Mucosa of rectum (tissue), 2 donors: ENCODE measurements at regions not wholly inside any gene's neighbourhood (a gene's known extent, or its start where the extent isn't known, plus 50 kb on each side); places are given as distances from the start of the nearest gene placed in this dataset.

ENCODE experiments used
- H3K27ac ChIP-seq, 2 donors: one replicate each; pipeline ENCODE4 v1.7.0; 2013; ENCODE audit warnings: inconsistent platforms in 2 of 2, low read depth in 2 of 2, low read length in 2 of 2
- H3K27me3 ChIP-seq, 2 donors: one replicate each; pipeline ENCODE4 v1.7.0; 2013; ENCODE audit warnings: low read length in 2 of 2; ENCODE audit not compliant: control insufficient read depth in 2 of 2, insufficient read depth in 2 of 2
- H3K36me3 ChIP-seq, 2 donors: one replicate each; pipeline ENCODE4 v1.7.0; 2013; ENCODE audit warnings: low read length in 2 of 2; ENCODE audit not compliant: control insufficient read depth in 2 of 2, insufficient read depth in 2 of 2
- H3K4me1 ChIP-seq, 2 donors: one replicate each; pipeline ENCODE4 v1.7.0; 2013; ENCODE audit warnings: low read length in 2 of 2, mild to moderate bottlenecking in 1 of 2; ENCODE audit not compliant: control insufficient read depth in 2 of 2, insufficient read depth in 2 of 2
- H3K4me3 ChIP-seq, 2 donors: one replicate each; pipeline ENCODE4 v1.7.0; 2013; ENCODE audit warnings: low read length in 2 of 2
- H3K9ac ChIP-seq, 2 donors: one replicate each; pipeline ENCODE4 v1.7.0; 2013; ENCODE audit warnings: low read length in 2 of 2, low read depth in 1 of 2, mild to moderate bottlenecking in 1 of 2
- H3K9me3 ChIP-seq, 2 donors: one replicate each; pipeline ENCODE4 v1.7.0; 2013; ENCODE audit warnings: low read length in 2 of 2; ENCODE audit not compliant: control insufficient read depth in 2 of 2
- donor health status: healthy.
- donor health status: Normal muscosa, but diverticular disease.

GRCh38 chr10:120960725-120961124, 109.6 kb downstream of the WDR11 start:
- Histone ChIP-seq H3K4me1 (peaks cover 0 to 7% of the 10 kb centered on the region in 2 donors), H3K27ac (no peak overlapping the region), H3K9ac (no peak overlapping the region), H3K36me3 (no peaks in the 10 kb centered on the region), H3K9me3 (no peaks in the 10 kb centered on the region), H3K4me3 (no peak overlapping the region), H3K27me3 (no peaks in the 10 kb centered on the region)

- no peak overlapping the region for H3K27ac ChIP-seq
- no peaks in the 10 kb centered on the region for H3K36me3 ChIP-seq
- H3K27me3 ChIP-seq, result no peaks in the 10 kb centered on the region
- H3K4me1 ChIP-seq, result peaks cover 0 to 7% of the 10 kb centered on the region in 2 donors
- H3K4me3 ChIP-seq, result no peak overlapping the region
- H3K9me3 ChIP-seq, result no peaks in the 10 kb centered on the region
- no peak overlapping the region for H3K9ac ChIP-seq
Observed at GRCh38 chr10:120961795-120962755, 110.9 kb downstream of the WDR11 start.

- H3K27me3 ChIP-seq, result no peaks in the 10 kb centered on the region
- peaks cover 0 to 7% of the 10 kb centered on the region in 2 donors for H3K4me1 ChIP-seq
- no peaks in the 10 kb centered on the region for H3K9me3 ChIP-seq
- H3K36me3 ChIP-seq, result no peaks in the 10 kb centered on the region
- H3K27ac ChIP-seq, result no peak overlapping the region
- H3K9ac ChIP-seq, result no peak overlapping the region
- H3K4me3 ChIP-seq, result no peak overlapping the region
Observed at GRCh38 chr10:120962756-120963593, 111.8 kb downstream of the WDR11 start.

- H3K27me3 ChIP-seq, result no peaks in the 10 kb centered on the region
Observed at GRCh38 chr10:120963594-120964220, 112.5 kb downstream of the WDR11 start.

GRCh38 chr10:120966657-120967045, 115.5 kb downstream of the WDR11 start:
- H3K9me3 ChIP-seq, result no peaks in the 10 kb centered on the region
- H3K9ac ChIP-seq, result no peak overlapping the region
- H3K4me1 ChIP-seq, result peaks cover 0 to 7% of the 10 kb centered on the region in 2 donors
- no peak overlapping the region for H3K4me3 ChIP-seq
- no peaks in the 10 kb centered on the region for H3K36me3 ChIP-seq
- H3K27me3 ChIP-seq, result no peaks in the 10 kb centered on the region
- H3K27ac ChIP-seq, result no peak overlapping the region

More at GRCh38 chr10:120963594-120964220, 112.5 kb downstream of the WDR11 start:
- Histone ChIP-seq H3K4me3 (no peak overlapping the region), H3K4me1 (peaks cover 0 to 7% of the 10 kb centered on the region in 2 donors), H3K36me3 (no peaks in the 10 kb centered on the region), H3K9ac (no peak overlapping the region), H3K9me3 (no peaks in the 10 kb centered on the region), H3K27ac (no peak overlapping the region)

GRCh38 chr10:120969219-120969645, 118.1 kb downstream of the WDR11 start:
- Histone ChIP-seq H3K27ac (no peak overlapping the region), H3K27me3 (no peaks in the 10 kb centered on the region), H3K9ac (no peak overlapping the region), H3K4me1 (no peaks in the 10 kb centered on the region), H3K9me3 (peaks cover 0 to 4% of the 10 kb centered on the region in 2 donors), H3K36me3 (no peaks in the 10 kb centered on the region), H3K4me3 (no peak overlapping the region)

- Histone ChIP-seq H3K9ac (no peak overlapping the region), H3K4me3 (no peak overlapping the region), H3K9me3 (peaks cover 0 to 9% of the 10 kb centered on the region in 2 donors), H3K27me3 (no peaks in the 10 kb centered on the region), H3K36me3 (no peaks in the 10 kb centered on the region), H3K4me1 (no peaks in the 10 kb centered on the region), H3K27ac (no peak overlapping the region)
Observed at GRCh38 chr10:120970595-120971529, 119.7 kb downstream of the WDR11 start.

GRCh38 chr10:120971671-120972070, 120.5 kb downstream of the WDR11 start:
- H3K4me1 ChIP-seq, result no peaks in the 10 kb centered on the region
- H3K9me3 ChIP-seq, result peaks cover 0 to 9% of the 10 kb centered on the region in 2 donors
- no peaks in the 10 kb centered on the region for H3K36me3 ChIP-seq
- H3K27ac ChIP-seq, result no peak overlapping the region
- H3K4me3 ChIP-seq, result no peak overlapping the region
- no peak overlapping the region for H3K9ac ChIP-seq
- no peaks in the 10 kb centered on the region for H3K27me3 ChIP-seq

GRCh38 chr10:120972259-120972658, 121.1 kb downstream of the WDR11 start:
- Histone ChIP-seq H3K4me3 (no peak overlapping the region), H3K4me1 (no peaks in the 10 kb centered on the region), H3K9ac (no peak overlapping the region), H3K27ac (no peak overlapping the region), H3K36me3 (no peaks in the 10 kb centered on the region), H3K9me3 (peaks cover 0 to 9% of the 10 kb centered on the region in 2 donors), H3K27me3 (no peaks in the 10 kb centered on the region)
